LNCAP (cell line): ENCODE measurements at regions not wholly inside any gene's neighbourhood (a gene's known extent, or its start where the extent isn't known, plus 50 kb on each side); places are given as distances from the start of the nearest gene placed in this dataset.

ENCODE experiments used
- TF ChIP-seq, protein P1 (sequence below): fragments of 450-650 bp; IDR thresholded peaks from 2 replicates; pipeline ENCODE4 v1.5.1; 2017; ENCODE audit warnings: mild to moderate bottlenecking

- TF ChIP-seq, protein P1, sequence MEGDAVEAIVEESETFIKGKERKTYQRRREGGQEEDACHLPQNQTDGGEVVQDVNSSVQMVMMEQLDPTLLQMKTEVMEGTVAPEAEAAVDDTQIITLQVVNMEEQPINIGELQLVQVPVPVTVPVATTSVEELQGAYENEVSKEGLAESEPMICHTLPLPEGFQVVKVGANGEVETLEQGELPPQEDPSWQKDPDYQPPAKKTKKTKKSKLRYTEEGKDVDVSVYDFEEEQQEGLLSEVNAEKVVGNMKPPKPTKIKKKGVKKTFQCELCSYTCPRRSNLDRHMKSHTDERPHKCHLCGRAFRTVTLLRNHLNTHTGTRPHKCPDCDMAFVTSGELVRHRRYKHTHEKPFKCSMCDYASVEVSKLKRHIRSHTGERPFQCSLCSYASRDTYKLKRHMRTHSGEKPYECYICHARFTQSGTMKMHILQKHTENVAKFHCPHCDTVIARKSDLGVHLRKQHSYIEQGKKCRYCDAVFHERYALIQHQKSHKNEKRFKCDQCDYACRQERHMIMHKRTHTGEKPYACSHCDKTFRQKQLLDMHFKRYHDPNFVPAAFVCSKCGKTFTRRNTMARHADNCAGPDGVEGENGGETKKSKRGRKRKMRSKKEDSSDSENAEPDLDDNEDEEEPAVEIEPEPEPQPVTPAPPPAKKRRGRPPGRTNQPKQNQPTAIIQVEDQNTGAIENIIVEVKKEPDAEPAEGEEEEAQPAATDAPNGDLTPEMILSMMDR, result no peak
Observed at GRCh38 chr2:221997683-221998082, 301.1 kb downstream of the PAX3 start.

- TF ChIP-seq, protein P1, result no peak
Observed at GRCh38 chr2:221997100-221997499, 301.7 kb downstream of the PAX3 start.

GRCh38 chr2:221994926-221995325, 303.9 kb downstream of the PAX3 start:
- TF ChIP-seq, protein P1, result no peak

DNA sequence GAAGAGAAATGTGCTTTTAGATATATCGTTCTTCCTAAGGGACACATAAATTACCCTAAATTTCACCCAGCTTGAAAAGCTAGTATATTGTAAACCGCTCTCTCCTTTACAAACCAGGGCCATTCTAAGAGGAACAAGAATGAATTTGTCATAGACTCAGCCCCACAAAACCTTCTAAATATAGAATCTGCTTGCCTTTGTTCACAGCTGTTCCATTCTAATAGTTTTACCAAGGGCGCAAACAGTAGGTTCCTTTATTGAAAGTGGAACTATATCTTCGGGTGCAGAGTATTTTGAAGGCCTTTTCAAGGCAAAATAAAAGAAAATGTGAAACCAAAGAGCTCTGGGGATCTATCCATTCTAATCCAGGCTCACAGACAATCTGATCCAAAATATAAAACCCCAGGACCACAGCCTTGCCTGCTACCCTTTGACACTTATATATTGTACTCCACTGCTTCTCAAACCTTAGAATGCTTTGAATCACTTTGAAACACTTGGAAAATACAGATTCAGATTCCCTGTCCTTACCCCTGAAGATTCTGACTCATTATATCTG, 316.8 kb downstream of the PAX3 start:
- TF ChIP-seq, protein P1, result no peak

- TF ChIP-seq, protein P1, result no peak
Observed at GRCh38 chr2:221975151-221975550, 323.6 kb downstream of the PAX3 start.

GRCh38 chr2:221973902-221974301, 324.9 kb downstream of the PAX3 start:
- TF ChIP-seq, protein P1, result no peak

GRCh38 chr2:221973502-221973901, 325.3 kb downstream of the PAX3 start:
- TF ChIP-seq, protein P1, result no peak

DNA sequence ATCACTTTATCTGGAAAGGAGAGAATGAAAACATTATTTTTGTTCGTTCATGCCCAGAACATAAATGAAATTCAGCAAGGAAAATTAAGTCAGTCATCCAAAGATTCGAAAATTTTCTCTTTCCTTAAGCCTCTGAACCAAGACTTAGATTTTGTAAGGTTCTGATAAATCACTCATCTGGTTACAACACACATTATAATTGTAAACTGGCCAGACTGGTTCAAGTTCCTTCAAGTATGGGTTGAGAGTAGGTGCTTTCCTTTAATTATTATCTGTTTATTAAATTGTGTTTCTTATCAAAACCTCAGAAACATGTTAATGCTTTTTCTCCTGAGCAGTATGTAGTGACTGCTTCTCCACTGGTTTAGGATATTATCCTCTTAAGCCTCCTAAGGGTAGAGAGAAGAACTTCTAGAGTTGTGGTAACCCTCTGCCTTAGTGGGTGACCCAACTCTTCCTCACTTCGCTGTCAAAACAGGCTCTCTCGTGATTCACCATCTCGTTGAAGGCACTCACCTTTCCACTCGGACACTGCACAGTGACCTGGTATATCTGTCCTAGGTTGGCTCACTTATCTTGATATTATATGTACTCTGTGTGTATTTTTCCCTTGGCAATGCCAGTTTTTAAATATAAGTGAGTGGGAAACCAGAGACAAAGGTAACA, 325.9 kb downstream of the PAX3 start:
- TF ChIP-seq, protein P1, result no peak
